ENCODE measurements at regions not wholly inside any gene's neighbourhood (a gene's known extent, or its start where the extent isn't known, plus 50 kb on each side); places are given as distances from the start of the nearest gene placed in this dataset.

DNA sequence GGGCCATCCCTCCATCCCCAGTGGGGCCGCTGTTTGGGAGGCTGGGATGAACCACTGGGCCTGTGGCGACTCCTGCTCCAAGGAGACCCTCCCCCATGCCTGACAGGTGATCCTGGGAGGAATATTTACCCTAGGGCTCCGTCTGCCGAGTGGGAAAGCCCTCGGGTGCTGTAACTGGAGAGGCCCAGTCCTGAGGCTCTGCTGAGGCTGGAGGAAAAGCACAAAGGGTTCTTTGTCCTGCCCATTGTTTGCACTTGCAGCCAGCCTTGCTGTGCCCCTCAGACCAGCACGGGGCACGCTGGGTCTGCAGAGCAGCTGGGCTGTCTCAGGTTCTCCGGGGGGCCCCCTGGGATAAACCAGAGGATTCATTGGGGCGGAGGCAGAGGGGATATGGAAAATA, 321.1 kb downstream of the MN1 start:
- no peak overlapping the region for H3K4me3 ChIP-seq (replicated peaks; ENCODE audit: low read depth, low read length)
- no peak for DNase-seq (ENCODE audit: extremely low read depth, insufficient read length)
- H3K36me3 ChIP-seq (ENCODE audit: control insufficient read depth, insufficient read depth, low read length): no peaks in the 10 kb centered on the region
- TF ChIP-seq, protein P1, sequence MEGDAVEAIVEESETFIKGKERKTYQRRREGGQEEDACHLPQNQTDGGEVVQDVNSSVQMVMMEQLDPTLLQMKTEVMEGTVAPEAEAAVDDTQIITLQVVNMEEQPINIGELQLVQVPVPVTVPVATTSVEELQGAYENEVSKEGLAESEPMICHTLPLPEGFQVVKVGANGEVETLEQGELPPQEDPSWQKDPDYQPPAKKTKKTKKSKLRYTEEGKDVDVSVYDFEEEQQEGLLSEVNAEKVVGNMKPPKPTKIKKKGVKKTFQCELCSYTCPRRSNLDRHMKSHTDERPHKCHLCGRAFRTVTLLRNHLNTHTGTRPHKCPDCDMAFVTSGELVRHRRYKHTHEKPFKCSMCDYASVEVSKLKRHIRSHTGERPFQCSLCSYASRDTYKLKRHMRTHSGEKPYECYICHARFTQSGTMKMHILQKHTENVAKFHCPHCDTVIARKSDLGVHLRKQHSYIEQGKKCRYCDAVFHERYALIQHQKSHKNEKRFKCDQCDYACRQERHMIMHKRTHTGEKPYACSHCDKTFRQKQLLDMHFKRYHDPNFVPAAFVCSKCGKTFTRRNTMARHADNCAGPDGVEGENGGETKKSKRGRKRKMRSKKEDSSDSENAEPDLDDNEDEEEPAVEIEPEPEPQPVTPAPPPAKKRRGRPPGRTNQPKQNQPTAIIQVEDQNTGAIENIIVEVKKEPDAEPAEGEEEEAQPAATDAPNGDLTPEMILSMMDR (IDR thresholded peaks at IDR 0.05; ENCODE audit: insufficient read depth, low read length, poor library complexity, severe bottlenecking): no peak
- H3K27me3 ChIP-seq (replicated peaks; ENCODE audit: control insufficient read depth, insufficient read depth, low read length): no peaks in the 10 kb centered on the region

DNA sequence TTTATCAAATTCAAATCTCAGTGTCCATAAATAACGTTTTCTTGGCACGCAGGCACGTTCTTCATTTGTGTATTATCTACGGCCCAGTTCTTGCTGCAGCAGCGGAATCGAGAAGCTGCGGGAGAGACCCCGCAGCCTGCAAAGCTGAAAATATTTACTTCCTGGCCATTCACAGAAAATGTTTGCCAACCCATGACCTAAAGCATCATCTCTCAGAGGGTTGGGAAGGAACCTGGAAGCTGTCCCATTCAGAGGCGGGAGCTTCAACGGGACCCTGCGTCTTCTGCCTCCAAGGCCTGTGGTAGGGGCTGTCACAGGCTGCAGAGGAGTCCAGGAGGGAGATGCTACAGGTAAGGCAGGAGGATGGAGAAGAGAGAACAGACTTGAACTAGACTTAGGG, 319.2 kb downstream of the MN1 start:
- TF ChIP-seq, protein P1 (IDR thresholded peaks at IDR 0.05; ENCODE audit: insufficient read depth, low read length, poor library complexity, severe bottlenecking): no peak
- DNase-seq (ENCODE audit: extremely low read depth, insufficient read length): no peak
- Histone ChIP-seq H3K36me3 (ENCODE audit: control insufficient read depth, insufficient read depth, low read length) (no peaks in the 10 kb centered on the region), H3K4me3 (replicated peaks; ENCODE audit: low read depth, low read length) (no peak overlapping the region), H3K27me3 (replicated peaks; ENCODE audit: control insufficient read depth, insufficient read depth, low read length) (no peaks in the 10 kb centered on the region)

DNA sequence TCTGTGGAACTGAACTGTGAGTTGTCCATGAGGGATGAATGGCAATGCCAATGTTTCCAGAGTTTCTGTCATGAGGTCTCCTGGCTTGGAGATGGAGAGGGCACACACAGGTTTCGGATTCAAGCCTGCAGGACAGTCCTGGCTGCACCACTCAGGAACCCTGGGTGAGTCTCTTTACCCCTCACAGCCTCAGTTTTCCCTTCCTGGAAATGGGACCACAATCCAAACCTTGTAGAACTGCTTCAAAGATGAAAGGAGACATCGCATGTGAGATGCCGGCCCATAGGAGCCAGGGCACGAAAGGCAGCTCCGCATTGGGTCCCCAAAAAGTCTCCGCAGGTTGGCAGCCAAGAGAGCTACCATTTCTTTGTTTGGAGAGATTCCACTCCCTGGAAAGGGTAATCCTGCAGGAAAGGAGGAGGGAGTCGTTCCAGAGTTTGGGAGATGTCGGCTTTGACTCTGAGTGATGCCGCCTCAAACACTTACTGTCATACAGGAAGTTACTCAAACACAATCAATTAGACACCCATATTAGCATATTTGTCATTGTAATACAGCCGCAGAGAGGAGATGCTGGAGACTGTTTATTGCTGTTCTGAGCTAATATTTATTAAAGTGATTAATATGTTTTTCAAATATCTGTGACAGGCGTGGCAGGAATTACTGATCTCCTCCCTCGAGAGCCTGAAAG, 318.3 kb downstream of the MN1 start:
- no peaks in the 10 kb centered on the region for H3K27me3 ChIP-seq (replicated peaks; ENCODE audit: control insufficient read depth, insufficient read depth, low read length)
- H3K4me3 ChIP-seq (replicated peaks; ENCODE audit: low read depth, low read length): no peak overlapping the region
- no peak for DNase-seq (ENCODE audit: extremely low read depth, insufficient read length)
- no peaks in the 10 kb centered on the region for H3K36me3 ChIP-seq (ENCODE audit: control insufficient read depth, insufficient read depth, low read length)
- TF ChIP-seq, protein P1 (IDR thresholded peaks at IDR 0.05; ENCODE audit: insufficient read depth, low read length, poor library complexity, severe bottlenecking): no peak

DNA sequence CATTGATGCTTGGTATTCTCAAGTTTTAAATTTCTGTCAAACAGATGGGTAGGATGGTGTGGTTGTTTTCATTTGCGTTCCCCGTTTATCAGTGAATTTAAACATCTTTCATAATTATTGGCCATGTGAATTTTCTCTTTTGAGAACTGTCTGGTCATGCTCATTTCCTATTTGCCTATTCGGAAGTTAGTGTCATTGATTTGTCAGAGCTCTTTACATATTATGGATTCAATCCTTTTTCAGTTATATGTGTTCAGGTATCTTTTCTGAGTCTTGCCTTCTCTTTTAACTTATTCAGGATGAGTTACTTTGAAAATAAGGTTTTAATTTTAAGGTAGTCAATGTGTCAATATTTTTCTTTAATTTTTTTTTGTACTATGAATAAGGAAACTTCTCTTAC, 315.7 kb downstream of the MN1 start:
- Histone ChIP-seq H3K4me3 (replicated peaks; ENCODE audit: low read depth, low read length) (no peak overlapping the region), H3K27me3 (replicated peaks; ENCODE audit: control insufficient read depth, insufficient read depth, low read length) (no peaks in the 10 kb centered on the region)
- TF ChIP-seq, protein P1 (IDR thresholded peaks at IDR 0.05; ENCODE audit: insufficient read depth, low read length, poor library complexity, severe bottlenecking): no peak

DNA sequence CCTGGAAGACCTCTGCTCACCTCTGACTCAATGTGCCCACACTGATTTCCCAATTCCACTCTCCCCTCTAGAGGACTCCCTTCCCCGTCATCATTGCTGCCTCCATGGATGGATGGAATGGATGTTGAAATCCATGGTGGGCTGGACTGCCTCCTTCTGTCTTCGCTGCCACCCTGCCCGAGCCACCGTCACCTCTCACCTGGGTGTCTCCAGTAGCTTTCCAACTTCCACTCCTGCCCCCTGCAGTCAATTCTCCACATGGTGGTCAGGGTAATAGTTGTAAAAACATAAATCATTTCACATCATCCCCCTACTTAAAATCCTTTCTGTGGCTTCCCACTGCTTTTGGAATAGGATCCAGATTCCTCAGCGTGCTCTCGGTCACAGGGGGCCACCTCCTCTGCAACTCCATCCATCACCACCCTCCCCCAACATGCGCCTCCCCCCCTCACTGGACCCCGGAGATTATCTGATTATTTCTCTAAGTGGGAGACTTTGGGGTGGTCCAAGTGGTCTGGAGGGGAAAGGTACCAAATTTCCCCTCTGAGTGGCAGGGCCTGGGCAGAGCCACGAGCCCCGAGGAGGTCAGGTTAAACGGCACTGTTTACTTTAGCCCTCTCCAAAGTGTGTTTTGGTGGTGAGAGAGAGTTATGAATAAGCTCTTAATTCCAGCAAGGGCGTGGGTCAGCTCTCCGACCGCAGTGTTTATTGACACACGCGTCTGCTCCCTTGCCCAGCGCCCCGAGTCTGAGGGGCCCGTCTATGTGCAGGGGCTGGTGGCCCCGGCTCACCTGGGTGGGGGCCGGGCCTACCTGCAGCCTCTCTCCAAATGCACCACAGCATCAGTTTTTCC, 313.7 kb downstream of the MN1 start:
- H3K36me3 ChIP-seq (ENCODE audit: control insufficient read depth, insufficient read depth, low read length): no peaks in the 10 kb centered on the region
- TF ChIP-seq, protein P1 (IDR thresholded peaks at IDR 0.05; ENCODE audit: insufficient read depth, low read length, poor library complexity, severe bottlenecking): no peak
- no peak overlapping the region for H3K4me3 ChIP-seq (replicated peaks; ENCODE audit: low read depth, low read length)
- no peak for DNase-seq (ENCODE audit: extremely low read depth, insufficient read length)
- no peaks in the 10 kb centered on the region for H3K27me3 ChIP-seq (replicated peaks; ENCODE audit: control insufficient read depth, insufficient read depth, low read length)

More for the DNA sequence above, 315.7 kb downstream of the MN1 start:
- DNase-seq (ENCODE audit: extremely low read depth, insufficient read length): no peak
- H3K36me3 ChIP-seq (ENCODE audit: control insufficient read depth, insufficient read depth, low read length): no peaks in the 10 kb centered on the region

Measured in GM06990 (cell line).